Liver (tissue), 9 donors: ENCODE measurements at regions not wholly inside any gene's neighbourhood (a gene's known extent, or its start where the extent isn't known, plus 50 kb on each side); places are given as distances from the start of the nearest gene placed in this dataset. TPM values are rescaled to one million over a fixed set of nuclear protein-coding genes. Genes with fewer than 3 reads are reported as not detected.

ENCODE experiments used
- DNase-seq: peaks from one replicate; pipeline ENCODE4 v3.0.0-alpha.2; 2017; ENCODE audit warnings: low spot score
- H3K27ac ChIP-seq, 2 donors: one replicate each; pipeline ENCODE4 v1.7.0; 2013; ENCODE audit warnings: inconsistent platforms in 2 of 2, low read length in 2 of 2, control low read depth in 1 of 2, low read depth in 1 of 2, mild to moderate bottlenecking in 1 of 2
- H3K27me3 ChIP-seq, 4 donors: one replicate each; pipeline versions ENCODE4 v1.6.1 to v1.7.0; 2013; ENCODE audit warnings: low read length in 3 of 4, inconsistent platforms in 1 of 4, mild to moderate bottlenecking in 1 of 4, moderate library complexity in 1 of 4; ENCODE audit not compliant: control insufficient read depth in 4 of 4, insufficient read depth in 4 of 4
- H3K36me3 ChIP-seq, 4 donors: one replicate each; pipeline versions ENCODE4 v1.6.1 to v1.7.0; 2013; ENCODE audit warnings: low read length in 3 of 4, mild to moderate bottlenecking in 3 of 4, low read depth in 1 of 4, moderate library complexity in 1 of 4; ENCODE audit not compliant: control insufficient read depth in 4 of 4, insufficient read depth in 3 of 4
- H3K4me1 ChIP-seq, 4 donors: one replicate each; pipeline versions ENCODE4 v1.6.1 to v1.7.0; 2013; ENCODE audit warnings: low read length in 3 of 4, mild to moderate bottlenecking in 3 of 4, moderate library complexity in 1 of 4; ENCODE audit not compliant: control insufficient read depth in 4 of 4, insufficient read depth in 4 of 4
- H3K4me3 ChIP-seq, 3 donors: one replicate each; pipeline versions ENCODE4 v1.6.1 to v1.7.0; 2013; ENCODE audit warnings: low read length in 3 of 3, control low read depth in 1 of 3, low read depth in 1 of 3, mild to moderate bottlenecking in 1 of 3
- H3K9ac ChIP-seq, 2 donors: one replicate each; pipeline ENCODE4 v1.7.0; 2013; ENCODE audit warnings: low read length in 2 of 2, mild to moderate bottlenecking in 2 of 2, moderate library complexity in 2 of 2, control low read depth in 1 of 2, low read depth in 1 of 2
- H3K9me3 ChIP-seq, 4 donors: one replicate each; pipeline versions ENCODE4 v1.6.1 to v1.7.0; 2013; ENCODE audit warnings: low read length in 3 of 4; ENCODE audit not compliant: control insufficient read depth in 4 of 4
- EGR1 ChIP-seq, 2 donors: IDR thresholded peaks; 2 replicates each; pipeline ENCODE4 v1.6.1; 2016 to 2018; ENCODE audit warnings: antibody characterized with exemption in 2 of 2, low read depth in 2 of 2
- FOXA2 ChIP-seq: IDR thresholded peaks from 2 replicates; pipeline ENCODE4 v1.6.1; 2016; ENCODE audit warnings: antibody characterized with exemption
- GABPA ChIP-seq, 2 donors: IDR thresholded peaks in 1 of 2; conservative IDR thresholded peaks in 1 of 2; 2 replicates each; pipeline ENCODE4 v1.6.1; 2016; ENCODE audit warnings: antibody characterized with exemption in 2 of 2, mild to moderate bottlenecking in 1 of 2, moderate library complexity in 1 of 2
- JUND ChIP-seq, 2 donors: IDR thresholded peaks; 2 replicates each; pipeline ENCODE4 v1.6.1; 2016; ENCODE audit warnings: antibody characterized with exemption in 2 of 2
- RAD21 ChIP-seq, 2 donors: IDR thresholded peaks; 2 replicates each; pipeline ENCODE4 v1.6.1; 2016; ENCODE audit warnings: antibody characterized with exemption in 2 of 2, mild to moderate bottlenecking in 2 of 2
- RXRA ChIP-seq, 2 donors: IDR thresholded peaks; 2 replicates each; pipeline ENCODE4 v1.6.1; 2017 to 2018; ENCODE audit warnings: antibody characterized with exemption in 2 of 2, mild to moderate bottlenecking in 1 of 2
- SP1 ChIP-seq: IDR thresholded peaks from 2 replicates; pipeline ENCODE4 v1.6.1; 2018; ENCODE audit warnings: antibody characterized with exemption, mild to moderate bottlenecking
- TAF1 ChIP-seq: conservative IDR thresholded peaks from 2 replicates; pipeline ENCODE4 v1.6.1; 2016; ENCODE audit warnings: antibody characterized with exemption, mild to moderate bottlenecking
- YY1 ChIP-seq: IDR thresholded peaks from 2 replicates; pipeline ENCODE4 v1.6.1; 2016; ENCODE audit warnings: antibody characterized with exemption, mild to moderate bottlenecking
- ZBTB33 ChIP-seq: IDR thresholded peaks from 2 replicates; pipeline ENCODE4 v1.6.1; 2016; ENCODE audit warnings: antibody characterized with exemption
- WGBS: extraction: QIAGEN DNeasy Blood & Tissue Kit; methylation state at CpG from one replicate; pipeline ENCODE4 v1.1.7; 2013; 5-methylcytosine and 5-hydroxymethylcytosine counted together
- small RNA-seq: library from RNA; depleted of rRNA; stranded (forward); fragments of <200 nt; gene quantifications from one replicate; pipeline ENCODE3, GENCODE V24; 2014
- TF ChIP-seq, protein P1 (sequence below): IDR thresholded peaks from 2 replicates; pipeline ENCODE4 v1.6.1; 2016; ENCODE audit warnings: antibody characterized with exemption, mild to moderate bottlenecking
- TF ChIP-seq, protein P2 (sequence below): fragments of 150-350 bp; IDR thresholded peaks from 2 replicates; pipeline ENCODE4 v1.5.1; 2017; ENCODE audit warnings: improper control_type of control experiment, low read depth, low read length; ENCODE audit not compliant: missing input control
- donor health status: healthy.
- donor health status: healthy.
- donor health status: healthy.
- donor health status: healthy.
- donor health status: healthy.

DNA sequence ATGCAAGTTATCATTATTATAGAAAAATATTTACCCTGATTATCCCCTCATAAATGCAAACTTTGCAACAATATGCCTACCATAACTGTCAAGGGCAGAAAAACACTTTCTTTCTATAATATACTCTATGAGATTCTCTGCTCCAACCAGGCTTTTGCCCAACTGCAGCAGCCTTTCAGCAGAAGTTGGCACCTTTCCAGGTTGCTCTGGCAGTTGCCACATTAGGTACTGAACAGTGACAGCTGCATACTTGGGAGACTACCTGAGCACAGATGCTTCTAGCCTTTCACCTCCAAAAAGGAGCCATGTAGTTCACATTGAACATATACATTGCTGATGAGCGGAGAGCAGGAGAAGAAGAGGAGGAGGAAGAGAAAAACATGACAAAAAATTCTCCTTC lies 69.5 kb upstream of the BRWD3 start:
- TF ChIP-seq, protein P1, sequence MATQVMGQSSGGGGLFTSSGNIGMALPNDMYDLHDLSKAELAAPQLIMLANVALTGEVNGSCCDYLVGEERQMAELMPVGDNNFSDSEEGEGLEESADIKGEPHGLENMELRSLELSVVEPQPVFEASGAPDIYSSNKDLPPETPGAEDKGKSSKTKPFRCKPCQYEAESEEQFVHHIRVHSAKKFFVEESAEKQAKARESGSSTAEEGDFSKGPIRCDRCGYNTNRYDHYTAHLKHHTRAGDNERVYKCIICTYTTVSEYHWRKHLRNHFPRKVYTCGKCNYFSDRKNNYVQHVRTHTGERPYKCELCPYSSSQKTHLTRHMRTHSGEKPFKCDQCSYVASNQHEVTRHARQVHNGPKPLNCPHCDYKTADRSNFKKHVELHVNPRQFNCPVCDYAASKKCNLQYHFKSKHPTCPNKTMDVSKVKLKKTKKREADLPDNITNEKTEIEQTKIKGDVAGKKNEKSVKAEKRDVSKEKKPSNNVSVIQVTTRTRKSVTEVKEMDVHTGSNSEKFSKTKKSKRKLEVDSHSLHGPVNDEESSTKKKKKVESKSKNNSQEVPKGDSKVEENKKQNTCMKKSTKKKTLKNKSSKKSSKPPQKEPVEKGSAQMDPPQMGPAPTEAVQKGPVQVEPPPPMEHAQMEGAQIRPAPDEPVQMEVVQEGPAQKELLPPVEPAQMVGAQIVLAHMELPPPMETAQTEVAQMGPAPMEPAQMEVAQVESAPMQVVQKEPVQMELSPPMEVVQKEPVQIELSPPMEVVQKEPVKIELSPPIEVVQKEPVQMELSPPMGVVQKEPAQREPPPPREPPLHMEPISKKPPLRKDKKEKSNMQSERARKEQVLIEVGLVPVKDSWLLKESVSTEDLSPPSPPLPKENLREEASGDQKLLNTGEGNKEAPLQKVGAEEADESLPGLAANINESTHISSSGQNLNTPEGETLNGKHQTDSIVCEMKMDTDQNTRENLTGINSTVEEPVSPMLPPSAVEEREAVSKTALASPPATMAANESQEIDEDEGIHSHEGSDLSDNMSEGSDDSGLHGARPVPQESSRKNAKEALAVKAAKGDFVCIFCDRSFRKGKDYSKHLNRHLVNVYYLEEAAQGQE = no peak
- TF ChIP-seq SP1 (no peak), FOXA2 (no peak), GABPA (IDR thresholded peaks at IDR 0.05 in 1 of 2, conservative IDR thresholded peaks at IDR 0.05 in 1 of 2) (no peak), TAF1 (no peak), ZBTB33 (no peak), RXRA (IDR thresholded peaks at IDR 0.05) (no peak), YY1 (no peak), JUND (IDR thresholded peaks at IDR 0.05) (no peak)
- Histone ChIP-seq H3K4me3 (no peak overlapping the region), H3K36me3 (no peaks in the 10 kb centered on the region), H3K27me3 (no peaks in the 10 kb centered on the region), H3K4me1 (no peaks in the 10 kb centered on the region), H3K27ac (no peak overlapping the region), H3K9ac (no peak overlapping the region), H3K9me3 (no peaks in the 10 kb centered on the region)
- DNase-seq = no peak
- WGBS = 80% methylated on average over 1 of the region's 1 CpG

GRCh38 chrX:80876877-80877276 lies 67.2 kb upstream of the BRWD3 start:
- H3K36me3 ChIP-seq = no peaks in the 10 kb centered on the region
- H3K27me3 ChIP-seq = no peaks in the 10 kb centered on the region
- H3K4me1 ChIP-seq = no peaks in the 10 kb centered on the region
- H3K9me3 ChIP-seq = no peaks in the 10 kb centered on the region
- H3K4me3 ChIP-seq = no peak overlapping the region
- no peak overlapping the region for H3K9ac ChIP-seq
- TF ChIP-seq, protein P2, sequence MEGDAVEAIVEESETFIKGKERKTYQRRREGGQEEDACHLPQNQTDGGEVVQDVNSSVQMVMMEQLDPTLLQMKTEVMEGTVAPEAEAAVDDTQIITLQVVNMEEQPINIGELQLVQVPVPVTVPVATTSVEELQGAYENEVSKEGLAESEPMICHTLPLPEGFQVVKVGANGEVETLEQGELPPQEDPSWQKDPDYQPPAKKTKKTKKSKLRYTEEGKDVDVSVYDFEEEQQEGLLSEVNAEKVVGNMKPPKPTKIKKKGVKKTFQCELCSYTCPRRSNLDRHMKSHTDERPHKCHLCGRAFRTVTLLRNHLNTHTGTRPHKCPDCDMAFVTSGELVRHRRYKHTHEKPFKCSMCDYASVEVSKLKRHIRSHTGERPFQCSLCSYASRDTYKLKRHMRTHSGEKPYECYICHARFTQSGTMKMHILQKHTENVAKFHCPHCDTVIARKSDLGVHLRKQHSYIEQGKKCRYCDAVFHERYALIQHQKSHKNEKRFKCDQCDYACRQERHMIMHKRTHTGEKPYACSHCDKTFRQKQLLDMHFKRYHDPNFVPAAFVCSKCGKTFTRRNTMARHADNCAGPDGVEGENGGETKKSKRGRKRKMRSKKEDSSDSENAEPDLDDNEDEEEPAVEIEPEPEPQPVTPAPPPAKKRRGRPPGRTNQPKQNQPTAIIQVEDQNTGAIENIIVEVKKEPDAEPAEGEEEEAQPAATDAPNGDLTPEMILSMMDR = peak; percentile 35
- TF ChIP-seq RAD21 (IDR thresholded peaks at IDR 0.05) (peak; percentile 66 to 77), EGR1 (IDR thresholded peaks at IDR 0.05; ENCODE audit: low read depth in 2 of 2) (no peak), GABPA (IDR thresholded peaks at IDR 0.05 in 1 of 2, conservative IDR thresholded peaks at IDR 0.05 in 1 of 2) (no peak), SP1 (no peak)
- DNase-seq = no peak
- no peak overlapping the region for H3K27ac ChIP-seq

Small RNA genes in the stretch of these regions (small RNA-seq; reads per million reads assigned to genes)
- not detected for gene RNU6-493P
